Body of pancreas (tissue), 4 donors: ENCODE measurements at regions not wholly inside any gene's neighbourhood (a gene's known extent, or its start where the extent isn't known, plus 50 kb on each side); places are given as distances from the start of the nearest gene placed in this dataset.

Source experiments
- ATAC-seq: fragments of 150-250 bp; one replicate; pipeline ENCODE4 v1.9.1; 2016
- DNase-seq, 4 donors: peaks; one replicate each; pipeline ENCODE4 v3.0.0-alpha.2; 2019
- H3K27ac ChIP-seq, 4 donors: fragments of 200-600 bp; sonication (generic); 1 replicate in 3 of 4; 2 replicates in 1 of 4; pipeline versions ENCODE4 v1.5.1 to v1.6.1; 2016 to 2019; ENCODE audit warnings: mild to moderate bottlenecking in 1 of 4, mixed read lengths in 1 of 4, moderate library complexity in 1 of 4
- H3K27me3 ChIP-seq, 2 donors: fragments of 200-600 bp; sonication (generic); one replicate each; pipeline ENCODE4 v1.6.0; 2016; ENCODE audit warnings: mild to moderate bottlenecking in 1 of 2
- H3K36me3 ChIP-seq, 2 donors: fragments of 200-600 bp; sonication (generic); replicated peaks in 1 of 2; 2 replicates each; pipeline ENCODE4 v1.5.1; 2016; ENCODE audit warnings: low read depth in 2 of 2; ENCODE audit not compliant: insufficient read depth in 1 of 2
- H3K4me1 ChIP-seq: fragments of 200-600 bp; sonication (generic); one replicate; pipeline ENCODE4 v1.6.0; 2016
- H3K4me3 ChIP-seq, 2 donors: fragments of 200-600 bp; sonication (generic); 1 replicate in 1 of 2; 2 replicates in 1 of 2; pipeline ENCODE4 v1.5.1; 2016 to 2019
- H3K9me3 ChIP-seq, 3 donors: fragments of 200-600 bp; sonication (generic); 1 replicate in 2 of 3; 2 replicates in 1 of 3; pipeline ENCODE4 v1.5.1; 2016
- POLR2A ChIP-seq, 3 donors: fragments of 450-650 bp; IDR thresholded peaks; one replicate each; pipeline ENCODE4 v1.6.1; 2016; ENCODE audit warnings: antibody characterized with exemption in 3 of 3, mild to moderate bottlenecking in 2 of 3
- WGBS, 2 donors: methylation state at CpG; one replicate each; pipeline ENCODE4 v1.1.5; 2017; 5-methylcytosine and 5-hydroxymethylcytosine counted together
- intact Hi-C: fragments of 100-400 bp; cut with DNase I; formaldehyde crosslinking; loops from one replicate; pipeline ENCODE4 v1.15.1; 2023
- TF ChIP-seq, protein P1 (sequence below), 7 experiments: fragments of 450-650 bp in 4 of 7; fragments of 200-600 bp in 3 of 7; sonication (generic) in 3 of 7; IDR thresholded peaks; one replicate each; pipeline ENCODE4 v1.5.1; 2016 to 2019; ENCODE audit warnings: antibody characterized with exemption in 7 of 7

DNA sequence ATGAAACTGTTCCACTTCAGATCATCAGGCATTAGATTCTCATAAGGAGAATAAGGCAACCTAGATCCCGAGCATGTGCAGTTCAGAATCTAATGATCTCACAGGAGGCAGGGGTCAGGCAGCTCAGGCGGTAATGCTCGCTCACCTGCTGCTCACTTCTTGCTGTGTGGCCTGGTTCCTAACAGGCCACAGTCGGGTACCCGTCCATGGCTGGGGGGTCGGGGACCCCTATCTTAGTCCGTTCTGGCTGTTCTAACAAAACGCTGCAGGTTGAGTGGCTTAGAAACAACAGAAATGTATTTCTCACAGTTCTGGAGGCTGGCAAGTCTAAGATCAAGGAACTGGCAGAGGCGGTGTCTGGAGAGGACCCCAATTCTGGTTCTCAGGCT lies 79.2 kb downstream of the ASB1 start:
- TF ChIP-seq POLR2A (IDR thresholded peaks at IDR 0.05): no peak
- TF ChIP-seq, protein P1, sequence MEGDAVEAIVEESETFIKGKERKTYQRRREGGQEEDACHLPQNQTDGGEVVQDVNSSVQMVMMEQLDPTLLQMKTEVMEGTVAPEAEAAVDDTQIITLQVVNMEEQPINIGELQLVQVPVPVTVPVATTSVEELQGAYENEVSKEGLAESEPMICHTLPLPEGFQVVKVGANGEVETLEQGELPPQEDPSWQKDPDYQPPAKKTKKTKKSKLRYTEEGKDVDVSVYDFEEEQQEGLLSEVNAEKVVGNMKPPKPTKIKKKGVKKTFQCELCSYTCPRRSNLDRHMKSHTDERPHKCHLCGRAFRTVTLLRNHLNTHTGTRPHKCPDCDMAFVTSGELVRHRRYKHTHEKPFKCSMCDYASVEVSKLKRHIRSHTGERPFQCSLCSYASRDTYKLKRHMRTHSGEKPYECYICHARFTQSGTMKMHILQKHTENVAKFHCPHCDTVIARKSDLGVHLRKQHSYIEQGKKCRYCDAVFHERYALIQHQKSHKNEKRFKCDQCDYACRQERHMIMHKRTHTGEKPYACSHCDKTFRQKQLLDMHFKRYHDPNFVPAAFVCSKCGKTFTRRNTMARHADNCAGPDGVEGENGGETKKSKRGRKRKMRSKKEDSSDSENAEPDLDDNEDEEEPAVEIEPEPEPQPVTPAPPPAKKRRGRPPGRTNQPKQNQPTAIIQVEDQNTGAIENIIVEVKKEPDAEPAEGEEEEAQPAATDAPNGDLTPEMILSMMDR (IDR thresholded peaks at IDR 0.05): no peak
- ATAC-seq (no peak), DNase-seq (no peak)
- intact Hi-C loops: no loop called here
- Histone ChIP-seq H3K27me3 (no peaks in the 10 kb centered on the region), H3K4me1 (no peaks in the 10 kb centered on the region), H3K4me3 (no peak overlapping the region), H3K27ac (no peak overlapping the region), H3K9me3 (no peaks in the 10 kb centered on the region), H3K36me3 (no peaks in the 10 kb centered on the region)
- WGBS, 2 donors: 82 to 83% methylated on average over 5 to 9 of the region's 9 CpGs

DNA sequence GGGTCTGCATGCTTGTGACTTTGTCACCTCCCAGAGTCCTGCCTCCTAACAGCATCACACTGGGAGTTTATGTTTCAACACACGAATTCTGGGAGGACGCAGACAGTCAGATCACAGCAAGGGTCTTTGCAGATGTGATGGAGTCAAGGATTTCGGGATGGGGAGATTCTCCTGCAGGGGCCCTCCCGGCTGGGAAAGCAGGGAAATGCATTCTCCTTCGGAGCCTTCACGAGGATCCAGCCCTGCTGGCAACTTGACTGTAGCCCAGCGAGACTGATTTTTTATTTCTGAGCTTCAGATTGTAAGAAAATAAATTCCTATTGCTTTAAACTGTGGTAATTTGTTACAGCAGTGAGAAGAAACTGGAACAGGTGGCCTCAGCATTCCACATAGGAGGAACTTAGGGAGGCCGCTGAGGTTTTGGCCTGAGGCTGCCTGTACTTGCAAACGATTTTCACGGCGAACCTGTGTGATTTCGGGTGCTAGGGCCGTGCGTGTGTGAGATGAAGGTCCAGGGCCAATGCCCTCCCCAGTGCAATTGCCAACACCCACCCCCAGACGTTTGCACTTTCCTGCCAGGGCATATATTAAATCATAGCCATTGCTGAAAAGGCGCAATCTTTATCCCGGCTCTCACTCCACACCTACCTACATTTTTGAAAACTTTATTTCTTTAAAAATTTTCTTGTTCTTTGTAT lies 79.8 kb downstream of the ASB1 start:
- Histone ChIP-seq H3K27ac (no peak overlapping the region), H3K4me3 (no peak overlapping the region), H3K9me3 (no peaks in the 10 kb centered on the region), H3K36me3 (no peaks in the 10 kb centered on the region), H3K4me1 (no peaks in the 10 kb centered on the region), H3K27me3 (no peaks in the 10 kb centered on the region)
- WGBS, 2 donors: 71 to 74% methylated on average over 17 of the region's 17 CpGs
- intact Hi-C loops: no loop called here
- DNase-seq (no peak), ATAC-seq (no peak)
- TF ChIP-seq POLR2A (IDR thresholded peaks at IDR 0.05): no peak
- TF ChIP-seq, protein P1 (IDR thresholded peaks at IDR 0.05): no peak

DNA sequence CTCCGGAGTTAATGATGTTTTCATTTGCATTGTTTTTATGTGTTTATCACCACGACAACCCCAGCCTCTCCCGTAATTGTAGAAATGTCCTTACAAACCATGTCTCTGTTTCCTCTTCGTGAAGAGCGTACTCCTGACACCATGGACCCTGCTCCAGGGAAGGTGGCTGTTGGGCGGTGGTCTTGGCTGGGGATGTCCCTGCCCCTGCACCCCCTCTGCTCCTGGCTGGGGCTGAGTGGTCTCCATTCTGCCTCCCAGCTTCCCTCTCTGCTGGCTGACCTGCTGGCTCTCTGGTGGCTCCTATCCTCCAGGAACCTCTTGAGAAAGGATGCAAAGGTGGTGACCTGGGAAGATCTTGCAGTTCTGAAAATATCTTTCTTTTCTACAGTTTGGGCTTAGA lies 81.1 kb downstream of the ASB1 start:
- Histone ChIP-seq H3K4me1 (no peaks in the 10 kb centered on the region), H3K4me3 (no peak overlapping the region), H3K27me3 (no peaks in the 10 kb centered on the region), H3K36me3 (no peaks in the 10 kb centered on the region), H3K27ac (no peak overlapping the region), H3K9me3 (no peaks in the 10 kb centered on the region)
- intact Hi-C loops: no loop called here
- TF ChIP-seq, protein P1 (IDR thresholded peaks at IDR 0.05): no peak
- TF ChIP-seq POLR2A (IDR thresholded peaks at IDR 0.05): no peak
- no peak for ATAC-seq
- WGBS, 2 donors: 76 to 80% methylated on average over 6 of the region's 6 CpGs
- no peak for DNase-seq

DNA sequence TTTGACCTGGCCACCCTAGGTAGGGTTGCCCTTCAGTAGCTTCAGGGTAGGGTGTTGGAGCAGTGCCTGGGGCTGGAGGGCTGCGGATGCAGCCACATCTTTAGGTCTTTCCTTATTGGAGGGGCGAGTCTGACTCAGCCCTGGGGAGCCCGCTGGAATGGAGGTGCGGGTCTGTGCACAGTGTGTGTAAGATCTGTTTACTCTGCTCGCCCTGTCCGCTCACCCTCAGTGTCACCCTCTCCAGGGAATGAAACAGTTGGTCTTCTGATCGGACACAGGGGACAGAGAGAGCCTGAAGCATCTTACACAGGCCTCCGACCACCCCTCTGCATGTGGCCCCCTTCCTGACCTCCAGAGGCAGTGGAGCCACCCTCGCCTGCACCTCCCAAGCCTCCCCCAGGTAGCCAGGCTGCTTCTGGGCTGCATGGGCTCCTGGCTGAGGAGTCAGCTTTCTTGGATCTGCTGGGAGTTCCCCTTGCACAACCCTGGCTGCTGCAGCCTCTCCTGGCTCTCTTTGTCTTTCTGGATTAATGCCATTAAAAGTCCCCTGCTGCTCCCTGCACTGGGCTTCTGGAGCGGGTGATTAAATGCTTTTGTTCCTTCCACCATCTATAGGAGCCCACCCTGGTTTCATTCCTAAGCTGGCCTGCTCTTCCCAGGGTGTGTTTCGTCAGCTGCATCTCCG lies 82.6 kb downstream of the ASB1 start:
- TF ChIP-seq, protein P1 (IDR thresholded peaks at IDR 0.05): no peak
- TF ChIP-seq POLR2A (IDR thresholded peaks at IDR 0.05): no peak
- no peaks in the 10 kb centered on the region for H3K9me3 ChIP-seq
- no peaks in the 10 kb centered on the region for H3K27me3 ChIP-seq
- no peak overlapping the region for H3K27ac ChIP-seq
- 76 to 81% methylated on average over 12 of the region's 12 CpGs for WGBS, 2 donors
- no peak for DNase-seq
- H3K36me3 ChIP-seq: no peaks in the 10 kb centered on the region
- intact Hi-C loops: no loop called here
- H3K4me1 ChIP-seq: no peaks in the 10 kb centered on the region
- ATAC-seq: no peak
- H3K4me3 ChIP-seq: no peak overlapping the region

DNA sequence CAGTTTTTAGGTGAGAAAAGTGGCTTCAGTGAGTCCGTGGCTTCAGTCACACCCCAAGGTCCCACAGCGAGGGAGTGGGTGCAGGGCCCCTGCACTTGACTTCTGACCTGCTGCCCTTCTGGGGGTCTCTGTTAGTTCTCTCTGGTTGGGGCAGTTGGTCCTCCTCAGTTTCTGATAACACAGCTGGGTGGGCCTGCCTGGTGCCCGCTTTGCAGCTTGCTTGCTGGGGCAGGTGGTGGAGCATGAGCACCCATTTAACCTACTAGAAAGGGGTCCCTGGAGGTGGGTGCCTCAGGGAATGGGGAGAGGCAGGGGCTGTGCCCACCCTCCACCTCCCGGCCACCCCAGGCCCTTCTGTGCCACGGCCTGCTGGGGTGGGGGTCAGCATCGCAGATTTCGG lies 83.2 kb downstream of the ASB1 start:
- ATAC-seq (no peak), DNase-seq (no peak)
- no peaks in the 10 kb centered on the region for H3K27me3 ChIP-seq
- no peaks in the 10 kb centered on the region for H3K9me3 ChIP-seq
- TF ChIP-seq POLR2A (IDR thresholded peaks at IDR 0.05): no peak
- TF ChIP-seq, protein P1 (IDR thresholded peaks at IDR 0.05): no peak
- no peaks in the 10 kb centered on the region for H3K4me1 ChIP-seq
- WGBS, 2 donors: 86 to 90% methylated on average over 4 to 7 of the region's 7 CpGs
- no peak overlapping the region for H3K4me3 ChIP-seq
- intact Hi-C loops: no loop called here
- no peak overlapping the region for H3K27ac ChIP-seq
- no peaks in the 10 kb centered on the region for H3K36me3 ChIP-seq
